AG04449 (cell line): ENCODE measurements at regions not wholly inside any gene's neighbourhood (a gene's known extent, or its start where the extent isn't known, plus 50 kb on each side); places are given as distances from the start of the nearest gene placed in this dataset.
"Not testable (repeated sequence)": the region's sequence is repeated elsewhere in the genome, so short reads cannot be mapped to it uniquely, and the experiment has no call there.

Experiments
- CTCF ChIA-PET: fragments of 350-600 bp; formaldehyde crosslinking; extraction: SDS; loops from one replicate; lab custom pipeline; 2021; ENCODE audit warnings: antibody characterized with exemption; lab: Yijun Ruan, JAX
- POLR2A ChIA-PET: fragments of 400-600, 350-600 bp; formaldehyde crosslinking; extraction: SDS; loops from one replicate; lab custom pipeline; 2020; ENCODE audit warnings: antibody characterized with exemption, inconsistent platforms; lab: Yijun Ruan, JAX
- DNase-seq: peaks from one replicate; pipeline ENCODE4 v3.0.0-alpha.2; 2010; ENCODE audit warnings: low read depth, low spot score
- H3K4me3 ChIP-seq: 2 replicates; pipeline ENCODE4 v1.5.1; 2011; ENCODE audit warnings: low read depth, mild to moderate bottlenecking, control low read depth, low read length
- CTCF ChIP-seq: IDR thresholded peaks from one replicate; pipeline ENCODE4 v1.5.1; 2011; ENCODE audit warnings: mild to moderate bottlenecking, moderate library complexity, low read length, control low read depth, inconsistent platforms; ENCODE audit not compliant: insufficient read depth; ENCODE audit errors: missing control alignments

GRCh38 chr18:41059126-41059415, 896.0 kb upstream of the PIK3C3 start:
- CTCF ChIA-PET = interaction anchor here (1.3 to 1.7 kb wide), 2 partner anchors 15 to 37 kb away, joined by 3 to 4 read pairs; no protein-coding TSS in a partner anchor
- POLR2A ChIA-PET = no interaction called here
- no peak overlapping the region for H3K4me3 ChIP-seq
- no peak for DNase-seq
- no peak for TF ChIP-seq CTCF

GRCh38 chr18:41058351-41059125, 896.5 kb upstream of the PIK3C3 start:
- ChIA-PET CTCF (interaction anchor here (1.3 to 1.7 kb wide), 2 partner anchors 15 to 38 kb away, joined by 3 to 4 read pairs; no protein-coding TSS in a partner anchor), POLR2A (no interaction called here)
- peak; percentile 14 for DNase-seq
- TF ChIP-seq CTCF = no peak
- no peak overlapping the region for H3K4me3 ChIP-seq

- no peak overlapping the region for H3K4me3 ChIP-seq
- no peak for TF ChIP-seq CTCF
- POLR2A ChIA-PET = no interaction called here
- CTCF ChIA-PET = no interaction called here
- no peak for DNase-seq
Observed at GRCh38 chr18:41052625-41053024, 902.4 kb upstream of the PIK3C3 start.

GRCh38 chr18:41046250-41046649, 908.8 kb upstream of the PIK3C3 start:
- POLR2A ChIA-PET, CTCF ChIA-PET, DNase-seq, H3K4me3 ChIP-seq: not testable (repeated sequence)

- H3K4me3 ChIP-seq = no peak overlapping the region
- POLR2A ChIA-PET = no interaction called here
- no peak for DNase-seq
- TF ChIP-seq CTCF = no peak
- CTCF ChIA-PET = interaction anchor here (1.6 kb wide), 1 partner anchor 15 kb away, joined by 4 read pairs; no protein-coding TSS in a partner anchor
Observed at GRCh38 chr18:41043876-41044275, 911.2 kb upstream of the PIK3C3 start.

- ChIA-PET CTCF (interaction anchor here (1.6 kb wide), 1 partner anchor 17 kb away, joined by 4 read pairs; no protein-coding TSS in a partner anchor), POLR2A (no interaction called here)
- no peak for DNase-seq
- no peak for TF ChIP-seq CTCF
- no peak overlapping the region for H3K4me3 ChIP-seq
Observed at GRCh38 chr18:41042866-41043265, 912.2 kb upstream of the PIK3C3 start.

GRCh38 chr18:41038071-41038470, 917.0 kb upstream of the PIK3C3 start:
- DNase-seq = peak; percentile 21
- no peak overlapping the region for H3K4me3 ChIP-seq
- CTCF ChIA-PET = no interaction called here
- TF ChIP-seq CTCF = no peak
- POLR2A ChIA-PET = no interaction called here
